ENCODE measurements at regions not wholly inside any gene's neighbourhood (a gene's known extent, or its start where the extent isn't known, plus 50 kb on each side); places are given as distances from the start of the nearest gene placed in this dataset.

GRCh38 chr11:39860931-39861330 lies 1598.5 kb downstream of the LRRC4C start (continued):
- TF ChIP-seq TAF1 (IDR thresholded peaks at IDR 0.05; ENCODE audit: control insufficient read depth, extremely low read depth, insufficient read depth, low read length, severe bottlenecking), result no peak
- TF ChIP-seq HMBOX1 (IDR thresholded peaks at IDR 0.05), result no peak
- no peak for TF ChIP-seq NUFIP1 (IDR thresholded peaks at IDR 0.05; ENCODE audit: partially characterized antibody)

- no TSS peak for BruUV-seq (replicated peaks)
- no peak for ATAC-seq
- Histone ChIP-seq H4K20me1 (replicated peaks; ENCODE audit: control insufficient read depth, insufficient read depth, low read length) (no peaks in the 10 kb centered on the region), H3K4me2 (ENCODE audit: insufficient read depth, low read length) (no peak overlapping the region), H3K36me3 (ENCODE audit: control insufficient read depth, insufficient read depth, low read length) (no peaks in the 10 kb centered on the region), H3K27ac (ENCODE audit: extremely low read depth, low read depth, low read length) (no peak overlapping the region), H3K9me1 (ENCODE audit: control insufficient read depth, insufficient read depth, low read length) (no peaks in the 10 kb centered on the region), H3K79me2 (ENCODE audit: control insufficient read depth, insufficient read depth, low read length) (no peaks in the 10 kb centered on the region), H3K9ac (ENCODE audit: insufficient read depth in 1 of 2, low read depth in 2 of 2, low read length in 2 of 2) (no peak overlapping the region), H3K4me3 (no peak overlapping the region), H3K4me1 (replicated peaks in 1 of 2; ENCODE audit: control insufficient read depth in 2 of 2, insufficient read depth in 2 of 2, low read length in 2 of 2) (no peaks in the 10 kb centered on the region), H3K27me3 (ENCODE audit: control insufficient read depth in 2 of 2, insufficient read depth in 2 of 2, low read length in 2 of 2) (no peaks in the 10 kb centered on the region), H3K9me3 (replicated peaks; ENCODE audit: control insufficient read depth, insufficient read depth, low read depth, low read length) (no peaks in the 10 kb centered on the region; the same call in 1 of the 2 replicates), H2AFZ (ENCODE audit: low read depth, low read length) (no peak overlapping the region)
- ChIA-PET POLR2A (no interaction called here), CTCF (ENCODE audit: low intra/inter-chr PET ratio) (no interaction called here)
- no peak for FAIRE-seq
- 0% methylated on average over 2 of the region's 2 CpGs for WGBS (ENCODE audit: insufficient coverage, low coverage, missing lambda C conversion rate)
- no peak for DNase-seq (ENCODE audit: extremely low read depth in 1 of 4, low spot score in 3 of 4)
- in situ Hi-C loops (cut with MboI), result no loop called here
- intact Hi-C loops (cut with micrococcal nuclease), result no loop called here
- TF ChIP-seq SIRT6 (IDR thresholded peaks at IDR 0.05; ENCODE audit: low read depth, low read length), result no peak
- TF ChIP-seq E4F1 (CRISPR knock-in tag; IDR thresholded peaks at IDR 0.05; ENCODE audit: borderline replicate concordance), result no peak
- TF ChIP-seq NCOR1 (IDR thresholded peaks at IDR 0.05), result no peak
- TF ChIP-seq JUND (IDR thresholded peaks at IDR 0.05; ENCODE audit: borderline replicate concordance, low read depth, low read length), result no peak
- TF ChIP-seq JUND (tag; IDR thresholded peaks at IDR 0.05; ENCODE audit: borderline replicate concordance, low read depth, low read length), result no peak
- TF ChIP-seq NCOA1 (IDR thresholded peaks at IDR 0.05; ENCODE audit: low read depth), result no peak
- TF ChIP-seq MYBL2 (IDR thresholded peaks at IDR 0.05; ENCODE audit: low read depth), result no peak
- TF ChIP-seq MYBL2 (CRISPR knock-in tag; IDR thresholded peaks at IDR 0.05; ENCODE audit: borderline replicate concordance), result no peak
- no peak for TF ChIP-seq KDM5B (IDR thresholded peaks at IDR 0.05; ENCODE audit: insufficient replicate concordance, low read depth, low read length)
- no peak for TF ChIP-seq ZNF140 (CRISPR knock-in tag; IDR thresholded peaks at IDR 0.05)
- TF ChIP-seq POLR2B (IDR thresholded peaks at IDR 0.05; ENCODE audit: low read depth, partially characterized antibody), result no peak
- no peak for TF ChIP-seq PHTF2 (CRISPR knock-in tag; IDR thresholded peaks at IDR 0.05)
- TF ChIP-seq CEBPZ (IDR thresholded peaks at IDR 0.05; ENCODE audit: borderline replicate concordance, low read depth, low read length), result no peak
Measured at GRCh38 chr11:39817241-39817640, 1642.2 kb downstream of the LRRC4C start.
